GM18909 (cell line): ENCODE measurements at regions not wholly inside any gene's neighbourhood (a gene's known extent, or its start where the extent isn't known, plus 50 kb on each side); places are given as distances from the start of the nearest gene placed in this dataset.

ENCODE experiments used
- ATAC-seq: cut with Tn5 transposase; IDR thresholded peaks from one replicate; pipeline ENCODE4 v1.9.1; 2021; ENCODE audit warnings: mild to moderate bottlenecking; ENCODE audit not compliant: unreplicated experiment, poor library complexity

- no peak for ATAC-seq
Measured at GRCh38 chr2:5751873-5752482, 59.8 kb downstream of the SOX11 start.

- no peak for ATAC-seq
Measured at GRCh38 chr2:5756272-5756671, 64.1 kb downstream of the SOX11 start.

- no peak for ATAC-seq
Measured at GRCh38 chr2:5758346-5758745, 66.2 kb downstream of the SOX11 start.

- ATAC-seq = no peak
Measured at GRCh38 chr2:5759949-5760348, 67.8 kb downstream of the SOX11 start.

- ATAC-seq = no peak
Measured at GRCh38 chr2:5763531-5763930, 71.3 kb downstream of the SOX11 start.

GRCh38 chr2:5764041-5764440 is 71.9 kb downstream of the SOX11 start:
- no peak for ATAC-seq

- no peak for ATAC-seq
Measured at GRCh38 chr2:5766056-5766455, 73.9 kb downstream of the SOX11 start.

- no peak for ATAC-seq
Measured at GRCh38 chr2:5766561-5766960, 74.4 kb downstream of the SOX11 start.

- ATAC-seq = no peak
Measured at GRCh38 chr2:5777131-5777535, 84.9 kb downstream of the SOX11 start.

- ATAC-seq = no peak
Measured at GRCh38 chr2:5781679-5782078, 89.5 kb downstream of the SOX11 start.

GRCh38 chr2:5782103-5782502 is 89.9 kb downstream of the SOX11 start:
- no peak for ATAC-seq

- no peak for ATAC-seq
Measured at GRCh38 chr2:5788447-5788846, 96.3 kb downstream of the SOX11 start.

GRCh38 chr2:5791371-5791770 is 99.2 kb downstream of the SOX11 start:
- ATAC-seq = no peak

GRCh38 chr2:5794012-5794411 is 101.8 kb downstream of the SOX11 start:
- no peak for ATAC-seq

GRCh38 chr2:5798084-5798483 is 105.9 kb downstream of the SOX11 start:
- ATAC-seq = no peak

GRCh38 chr2:5799348-5799747 is 107.2 kb downstream of the SOX11 start:
- no peak for ATAC-seq

- ATAC-seq = no peak
Measured at GRCh38 chr2:5803547-5803946, 111.4 kb downstream of the SOX11 start.

GRCh38 chr2:5818961-5819600 is 126.9 kb downstream of the SOX11 start:
- no peak for ATAC-seq

GRCh38 chr2:5824126-5824525 is 131.9 kb downstream of the SOX11 start:
- no peak for ATAC-seq

GRCh38 chr2:5825686-5826085 is 133.5 kb downstream of the SOX11 start:
- no peak for ATAC-seq

GRCh38 chr2:5826979-5827655 is 134.9 kb downstream of the SOX11 start:
- ATAC-seq = no peak

GRCh38 chr2:5834501-5834900 is 142.3 kb downstream of the SOX11 start:
- no peak for ATAC-seq
